ENCODE measurements at regions not wholly inside any gene's neighbourhood (a gene's known extent, or its start where the extent isn't known, plus 50 kb on each side); places are given as distances from the start of the nearest gene placed in this dataset.

- no peak for TF ChIP-seq CTCF (IDR thresholded peaks at IDR 0.05)
- no peak for TF ChIP-seq POLR2A (IDR thresholded peaks at IDR 0.05)
These were observed 68.5 kb upstream of the RGS6 start for GRCh38 chr14:71863766-71864165.

Data from body of pancreas (tissue), 4 donors.